ENCODE measurements at regions not wholly inside any gene's neighbourhood (a gene's known extent, or its start where the extent isn't known, plus 50 kb on each side); places are given as distances from the start of the nearest gene placed in this dataset.

DNA sequence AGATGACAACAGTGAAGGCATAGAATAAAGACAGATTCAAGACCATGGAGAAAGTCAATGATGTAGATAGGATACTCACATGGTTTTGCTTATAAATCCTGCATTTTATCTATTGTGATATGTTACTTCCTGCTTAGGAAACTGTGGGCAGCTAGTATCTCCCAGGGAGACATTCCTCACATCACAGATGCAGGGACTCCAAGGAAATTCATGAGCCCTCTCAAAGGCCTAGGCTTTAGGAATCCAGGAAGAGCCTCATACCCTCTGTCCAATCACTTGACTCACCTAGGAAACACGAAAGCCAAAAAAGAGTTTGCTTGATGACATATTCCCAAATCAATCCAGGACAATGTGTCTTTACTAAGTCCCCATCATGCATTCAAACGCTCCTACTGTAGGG lies 247.8 kb upstream of the KLHL29 start:
- Mint-ChIP-seq H3K27me3 (no peaks in the 10 kb centered on the region), H3K27ac (no peak overlapping the region), H3K9me3 (ENCODE audit: low read depth) (no peaks in the 10 kb centered on the region), H3K4me3 (no peak overlapping the region), H3K4me1 (no peaks in the 10 kb centered on the region), H3K36me3 (no peaks in the 10 kb centered on the region)
- ATAC-seq = no peak
- DNase-seq = no peak
- CTCF ChIA-PET = no interaction called here

DNA sequence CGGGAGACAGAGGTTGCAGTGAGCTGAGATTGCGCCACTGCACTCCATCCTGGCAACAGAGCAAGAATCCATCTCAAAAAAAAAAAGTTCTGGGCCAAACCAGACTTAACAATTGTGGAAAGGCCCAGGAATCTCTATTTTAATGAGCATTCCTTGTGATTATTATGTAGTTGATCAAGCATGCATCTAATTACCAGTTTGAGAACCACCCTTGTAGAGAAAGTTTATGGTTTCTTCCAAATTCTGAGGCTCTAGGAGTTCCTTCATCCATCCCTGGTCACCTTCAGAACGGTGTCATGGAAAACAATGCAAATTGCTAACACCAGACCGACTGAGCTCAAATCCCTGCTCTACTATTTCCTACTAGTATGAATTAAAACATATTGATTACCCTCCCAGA lies 246.3 kb upstream of the KLHL29 start:
- ATAC-seq (no peak), DNase-seq (no peak)
- no peaks in the 10 kb centered on the region for H3K9me3 Mint-ChIP-seq (ENCODE audit: low read depth)
- H3K36me3 Mint-ChIP-seq = no peaks in the 10 kb centered on the region
- H3K4me3 Mint-ChIP-seq = no peak overlapping the region
- CTCF ChIA-PET = no interaction called here
- H3K4me1 Mint-ChIP-seq = no peaks in the 10 kb centered on the region
- H3K27me3 Mint-ChIP-seq = no peaks in the 10 kb centered on the region
- H3K27ac Mint-ChIP-seq = no peak overlapping the region

DNA sequence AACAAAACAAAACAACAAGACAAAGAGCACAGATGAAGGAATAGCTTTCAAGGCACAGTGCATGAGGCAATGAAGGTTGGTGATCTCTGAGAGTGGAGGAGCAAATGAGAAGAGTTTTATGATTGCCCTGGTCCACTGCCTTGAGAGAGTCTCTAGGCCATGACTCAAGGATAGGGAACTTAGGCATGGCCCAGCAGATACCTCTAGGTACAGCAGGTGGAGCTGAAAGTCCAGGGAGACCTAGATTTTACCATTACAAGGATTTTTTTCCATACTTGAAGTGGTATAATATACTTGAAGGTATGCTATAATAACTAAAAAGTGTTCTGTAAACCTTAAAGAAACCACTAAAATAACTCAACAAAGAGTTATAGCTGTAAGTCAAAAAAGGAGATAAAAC lies 239.5 kb upstream of the KLHL29 start:
- Mint-ChIP-seq H3K4me3 (no peak overlapping the region), H3K27ac (no peak overlapping the region), H3K27me3 (no peaks in the 10 kb centered on the region), H3K4me1 (no peaks in the 10 kb centered on the region), H3K9me3 (ENCODE audit: low read depth) (no peaks in the 10 kb centered on the region), H3K36me3 (no peaks in the 10 kb centered on the region)
- ATAC-seq = no peak
- CTCF ChIA-PET = no interaction called here
- no peak for DNase-seq

DNA sequence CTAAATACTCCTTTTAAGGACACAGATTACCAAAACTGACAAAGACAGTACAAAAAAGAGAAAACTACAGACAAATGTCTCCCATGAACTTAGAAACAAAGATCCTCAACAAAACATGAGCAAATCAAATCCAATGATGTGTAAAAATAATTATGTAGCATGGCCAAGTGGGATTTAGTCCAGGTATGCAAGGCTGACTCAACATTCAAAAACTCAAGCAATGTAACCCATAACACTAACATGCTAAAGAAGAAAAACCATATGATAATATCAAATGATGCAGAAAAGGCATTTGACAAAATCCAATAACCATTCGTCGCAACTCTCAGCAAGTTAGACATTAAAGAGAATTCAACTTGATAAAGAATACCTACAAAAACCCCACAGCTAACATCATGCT lies 239.0 kb upstream of the KLHL29 start:
- H3K36me3 Mint-ChIP-seq = no peaks in the 10 kb centered on the region
- no peaks in the 10 kb centered on the region for H3K4me1 Mint-ChIP-seq
- no peaks in the 10 kb centered on the region for H3K27me3 Mint-ChIP-seq
- DNase-seq (no peak), ATAC-seq (no peak)
- H3K4me3 Mint-ChIP-seq = no peak overlapping the region
- no peaks in the 10 kb centered on the region for H3K9me3 Mint-ChIP-seq (ENCODE audit: low read depth)
- H3K27ac Mint-ChIP-seq = no peak overlapping the region
- CTCF ChIA-PET = no interaction called here

DNA sequence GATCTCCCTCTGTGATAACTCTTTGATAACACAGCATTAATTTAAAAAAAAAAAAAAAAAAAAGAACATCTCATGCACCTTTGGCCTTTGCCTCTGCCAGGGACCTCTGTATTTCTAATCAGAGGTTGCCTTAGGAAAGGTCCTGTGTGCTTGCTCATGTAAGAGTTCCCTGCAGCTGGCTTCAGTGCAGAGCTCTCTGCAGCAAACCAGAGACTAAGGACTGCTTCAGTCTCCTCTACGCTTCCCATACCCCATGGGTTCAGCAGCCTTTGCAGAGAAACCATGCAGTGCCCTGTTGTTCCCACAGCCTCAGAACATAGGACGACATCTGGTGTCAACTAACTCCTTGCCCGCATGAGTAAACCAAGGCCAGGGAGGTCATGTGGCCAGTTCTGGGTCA lies 236.6 kb upstream of the KLHL29 start:
- CTCF ChIA-PET = no interaction called here
- H3K4me1 Mint-ChIP-seq = no peaks in the 10 kb centered on the region
- H3K36me3 Mint-ChIP-seq = no peaks in the 10 kb centered on the region
- no peak for DNase-seq
- H3K27ac Mint-ChIP-seq = no peak overlapping the region
- no peak overlapping the region for H3K4me3 Mint-ChIP-seq
- no peaks in the 10 kb centered on the region for H3K9me3 Mint-ChIP-seq (ENCODE audit: low read depth)
- H3K27me3 Mint-ChIP-seq = no peaks in the 10 kb centered on the region
- no peak for ATAC-seq

DNA sequence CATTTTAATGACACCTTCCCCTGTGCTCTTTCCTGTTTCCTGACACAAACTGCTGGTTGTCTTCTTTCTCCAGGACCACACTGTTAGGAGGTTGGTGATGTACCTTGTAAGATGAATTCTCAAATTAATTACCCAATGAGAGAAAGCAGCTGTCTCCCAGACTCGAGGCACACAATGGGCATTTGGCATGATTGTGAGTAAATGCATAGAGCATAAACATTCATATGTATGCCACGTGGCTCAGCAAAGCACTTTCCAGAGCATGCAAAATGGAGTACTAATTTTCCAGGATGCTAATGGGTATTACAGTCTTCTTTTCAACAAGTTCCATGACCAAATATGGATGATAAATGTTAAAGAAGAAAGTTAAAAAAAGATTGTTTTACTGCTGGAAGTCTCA lies 235.2 kb upstream of the KLHL29 start:
- DNase-seq = no peak
- no peaks in the 10 kb centered on the region for H3K4me1 Mint-ChIP-seq
- no peaks in the 10 kb centered on the region for H3K9me3 Mint-ChIP-seq (ENCODE audit: low read depth)

DNA sequence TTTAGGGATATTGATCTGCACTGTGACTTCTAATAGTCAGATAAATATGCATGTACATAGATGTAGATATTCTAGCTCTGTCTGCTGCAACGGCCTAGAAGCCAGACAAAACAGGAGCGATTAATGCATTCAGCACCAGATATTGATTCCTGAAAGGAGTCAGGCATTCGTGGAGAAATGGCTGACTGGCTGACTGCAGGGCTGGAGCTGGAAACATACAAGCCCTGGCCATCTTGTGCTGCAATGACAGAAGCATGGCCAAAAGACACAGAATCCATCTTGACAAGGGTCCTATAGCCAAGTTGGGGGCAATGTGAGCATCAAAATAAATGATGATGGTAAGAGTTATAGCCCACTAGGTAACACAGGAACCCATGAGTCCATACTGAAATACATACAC lies 231.5 kb upstream of the KLHL29 start:
- Mint-ChIP-seq H3K27ac (no peak overlapping the region), H3K4me1 (no peaks in the 10 kb centered on the region), H3K9me3 (ENCODE audit: low read depth) (no peaks in the 10 kb centered on the region), H3K4me3 (no peak overlapping the region), H3K36me3 (no peaks in the 10 kb centered on the region), H3K27me3 (no peaks in the 10 kb centered on the region)
- CTCF ChIA-PET = no interaction called here
- ATAC-seq (no peak), DNase-seq (no peak)

More for the DNA sequence above, 235.2 kb upstream of the KLHL29 start:
- H3K27ac Mint-ChIP-seq = no peak overlapping the region
- CTCF ChIA-PET = no interaction called here
- no peak for ATAC-seq
- H3K36me3 Mint-ChIP-seq = no peaks in the 10 kb centered on the region
- H3K4me3 Mint-ChIP-seq = no peak overlapping the region
- H3K27me3 Mint-ChIP-seq = no peaks in the 10 kb centered on the region

DNA sequence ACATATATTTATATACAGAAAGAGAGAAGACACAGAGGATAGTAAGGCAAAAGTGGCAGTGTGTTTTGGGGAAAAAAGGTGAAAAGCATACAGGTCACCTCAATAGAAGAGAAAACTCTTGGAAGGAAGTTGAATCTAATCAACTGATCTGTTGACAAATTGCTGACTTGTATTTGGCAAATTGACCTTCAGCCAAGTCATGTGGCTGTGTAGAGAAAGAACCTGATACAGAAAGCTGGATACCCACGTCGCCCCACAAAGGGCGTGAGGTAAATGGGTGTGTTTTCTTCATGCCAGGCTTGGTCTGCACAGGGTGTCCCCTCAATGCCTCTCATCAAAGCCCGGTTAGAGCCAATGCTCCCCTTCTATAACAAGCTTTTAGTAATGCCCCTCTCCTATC lies 230.0 kb upstream of the KLHL29 start:
- H3K27me3 Mint-ChIP-seq = no peaks in the 10 kb centered on the region
- no peaks in the 10 kb centered on the region for H3K36me3 Mint-ChIP-seq
- CTCF ChIA-PET = no interaction called here
- H3K9me3 Mint-ChIP-seq (ENCODE audit: low read depth) = no peaks in the 10 kb centered on the region
- H3K4me1 Mint-ChIP-seq = no peaks in the 10 kb centered on the region
- H3K4me3 Mint-ChIP-seq = no peak overlapping the region
- H3K27ac Mint-ChIP-seq = no peak overlapping the region
- ATAC-seq (no peak), DNase-seq (no peak)

DNA sequence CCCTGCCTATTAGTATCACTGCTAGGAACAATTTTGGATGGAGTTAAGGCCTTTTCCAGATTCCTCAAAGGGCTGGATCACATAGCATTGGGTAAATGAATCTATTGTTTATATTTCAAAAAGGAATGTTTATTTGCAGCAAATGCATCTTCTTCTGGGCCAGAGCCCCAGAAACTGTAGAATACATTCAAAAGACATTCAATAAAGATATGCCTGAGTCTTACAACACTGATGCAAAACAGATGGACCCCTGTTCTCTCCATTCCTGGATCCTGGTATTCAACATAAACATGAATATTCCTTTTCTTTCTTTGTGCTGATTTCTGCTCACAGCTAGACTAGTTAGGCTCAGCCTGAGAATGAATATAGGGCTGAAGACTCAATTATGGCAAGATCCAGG lies 227.2 kb upstream of the KLHL29 start:
- H3K36me3 Mint-ChIP-seq = no peaks in the 10 kb centered on the region
- DNase-seq (no peak), ATAC-seq (no peak)
- CTCF ChIA-PET = no interaction called here
- H3K27ac Mint-ChIP-seq = no peak overlapping the region
- H3K9me3 Mint-ChIP-seq (ENCODE audit: low read depth) = no peaks in the 10 kb centered on the region
- H3K27me3 Mint-ChIP-seq = no peaks in the 10 kb centered on the region
- H3K4me3 Mint-ChIP-seq = no peak overlapping the region
- H3K4me1 Mint-ChIP-seq = no peaks in the 10 kb centered on the region

DNA sequence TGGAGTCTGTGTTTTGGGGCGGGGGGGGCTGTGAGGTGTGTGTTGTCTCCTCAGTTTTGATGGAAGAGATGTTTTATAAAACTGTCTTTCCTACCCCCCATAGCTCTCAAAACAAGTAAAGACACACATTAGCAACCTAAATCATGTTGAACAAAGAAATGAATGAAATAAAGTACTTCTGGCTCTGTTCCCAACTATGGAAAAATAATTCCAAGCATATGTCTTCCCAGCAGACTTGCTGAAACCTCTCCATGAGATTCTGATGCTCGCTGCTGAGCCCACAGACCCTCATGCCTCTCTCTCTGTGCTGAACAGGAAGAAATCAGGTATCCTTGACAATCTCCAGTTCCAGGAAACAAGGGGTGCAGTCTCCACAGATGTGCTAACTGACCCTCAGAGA lies 226.7 kb upstream of the KLHL29 start:
- DNase-seq = no peak
- CTCF ChIA-PET = no interaction called here
- no peak for ATAC-seq
- Mint-ChIP-seq H3K4me3 (no peak overlapping the region), H3K9me3 (ENCODE audit: low read depth) (no peaks in the 10 kb centered on the region), H3K36me3 (no peaks in the 10 kb centered on the region), H3K27ac (no peak overlapping the region), H3K4me1 (no peaks in the 10 kb centered on the region), H3K27me3 (no peaks in the 10 kb centered on the region)

DNA sequence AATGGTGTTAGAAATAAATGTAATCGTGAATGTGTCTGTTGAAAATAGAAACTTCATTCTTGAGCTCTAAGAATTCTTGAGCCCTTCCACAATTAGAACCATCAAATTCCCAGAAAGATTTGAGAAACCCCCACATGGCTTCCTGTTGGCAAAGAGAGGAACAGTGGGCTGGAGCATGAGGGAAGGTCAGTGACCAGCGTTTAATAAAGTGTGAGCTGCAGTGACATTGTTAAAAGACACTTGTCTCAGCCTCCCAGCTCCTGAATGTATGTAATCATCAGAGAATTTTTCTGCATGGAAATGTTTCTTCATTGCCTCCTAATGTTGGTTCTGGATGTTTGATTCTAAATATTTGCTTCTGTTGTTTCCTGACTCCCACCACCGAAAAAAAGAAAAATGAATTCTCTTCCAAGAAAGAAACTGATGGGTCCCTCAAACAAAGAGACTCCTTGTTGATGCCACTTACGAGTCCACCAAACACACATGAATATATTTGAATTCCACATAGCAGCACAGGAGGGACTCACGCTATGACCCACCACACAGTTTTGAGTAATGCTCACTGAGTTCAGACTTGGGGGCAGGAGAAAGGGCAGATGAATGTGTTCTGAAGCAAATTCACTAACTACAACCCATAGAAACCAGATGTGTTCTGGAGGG lies 225.1 kb upstream of the KLHL29 start:
- CTCF ChIA-PET = no interaction called here
- ATAC-seq (no peak), DNase-seq (no peak)
- Mint-ChIP-seq H3K4me3 (no peak overlapping the region), H3K4me1 (no peaks in the 10 kb centered on the region), H3K9me3 (ENCODE audit: low read depth) (no peaks in the 10 kb centered on the region), H3K36me3 (no peaks in the 10 kb centered on the region), H3K27me3 (no peaks in the 10 kb centered on the region), H3K27ac (no peak overlapping the region)

DNA sequence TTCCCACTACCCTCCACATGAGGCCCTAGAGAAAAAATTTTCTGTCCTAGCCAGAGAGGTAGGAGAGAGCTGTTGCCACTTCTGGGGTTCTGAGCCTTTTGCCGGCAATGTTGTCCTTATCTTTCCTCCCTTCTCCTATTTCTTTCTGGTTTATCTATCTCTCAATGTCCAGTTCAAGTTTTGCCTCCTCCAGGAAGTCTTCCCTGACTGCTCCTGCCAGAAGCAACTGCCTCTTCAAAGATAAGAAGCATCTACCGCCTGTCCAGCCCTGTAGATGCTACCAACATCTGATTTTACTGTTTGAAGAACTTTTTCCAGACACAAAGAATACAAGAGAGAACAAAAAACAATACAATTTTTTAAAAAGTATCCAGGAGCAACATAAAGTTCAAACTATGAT lies 220.8 kb upstream of the KLHL29 start:
- Mint-ChIP-seq H3K27ac (no peak overlapping the region), H3K9me3 (ENCODE audit: low read depth) (no peaks in the 10 kb centered on the region), H3K4me1 (no peaks in the 10 kb centered on the region), H3K27me3 (no peaks in the 10 kb centered on the region), H3K36me3 (no peaks in the 10 kb centered on the region), H3K4me3 (no peak overlapping the region)
- DNase-seq (no peak), ATAC-seq (no peak)
- CTCF ChIA-PET = no interaction called here

DNA sequence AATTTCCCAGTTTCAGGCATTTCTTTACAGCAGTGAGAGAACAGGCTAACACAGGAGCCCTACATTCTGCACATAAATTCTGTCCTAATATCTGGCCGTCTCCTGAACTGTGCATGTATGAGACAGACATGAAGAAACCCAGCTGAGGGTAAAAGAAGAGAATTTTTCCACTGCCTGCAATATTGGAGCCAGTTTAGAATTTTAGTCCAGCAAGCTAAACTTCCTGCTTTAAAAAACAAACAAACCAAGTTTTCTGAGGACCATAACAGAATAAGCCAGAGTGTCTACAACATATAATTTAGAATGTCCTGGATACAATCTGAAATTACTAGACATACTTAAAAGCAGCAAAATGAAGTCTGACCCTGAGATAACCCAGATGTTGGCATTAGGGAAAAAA lies 215.1 kb upstream of the KLHL29 start:
- Mint-ChIP-seq H3K27ac (no peak overlapping the region), H3K4me1 (no peaks in the 10 kb centered on the region), H3K36me3 (no peaks in the 10 kb centered on the region), H3K9me3 (ENCODE audit: low read depth) (no peaks in the 10 kb centered on the region), H3K27me3 (no peaks in the 10 kb centered on the region), H3K4me3 (no peak overlapping the region)
- CTCF ChIA-PET = no interaction called here
- DNase-seq = no peak
- ATAC-seq = no peak

DNA sequence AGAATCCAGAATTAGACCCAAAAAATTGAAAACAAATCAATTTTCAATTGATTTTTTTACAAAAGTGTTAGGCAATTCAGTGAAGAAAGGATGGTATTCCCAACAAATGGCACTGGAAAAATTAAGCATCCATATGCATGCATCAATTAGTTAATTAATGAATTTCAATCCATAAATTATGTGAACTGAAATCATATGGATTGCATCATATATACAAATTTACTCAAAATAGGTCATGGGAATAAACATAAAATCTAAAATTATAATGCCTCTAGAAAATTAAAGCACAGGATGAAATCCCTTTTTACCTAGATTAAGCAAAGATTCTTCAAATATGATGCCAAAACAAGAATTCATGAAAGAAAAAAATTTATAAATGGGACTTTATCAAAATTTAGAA lies 213.9 kb upstream of the KLHL29 start:
- H3K36me3 Mint-ChIP-seq = no peaks in the 10 kb centered on the region
- no peak overlapping the region for H3K4me3 Mint-ChIP-seq
- ATAC-seq (no peak), DNase-seq (no peak)
- H3K4me1 Mint-ChIP-seq = no peaks in the 10 kb centered on the region
- H3K9me3 Mint-ChIP-seq (ENCODE audit: low read depth) = no peaks in the 10 kb centered on the region
- CTCF ChIA-PET = no interaction called here
- no peak overlapping the region for H3K27ac Mint-ChIP-seq
- no peaks in the 10 kb centered on the region for H3K27me3 Mint-ChIP-seq

DNA sequence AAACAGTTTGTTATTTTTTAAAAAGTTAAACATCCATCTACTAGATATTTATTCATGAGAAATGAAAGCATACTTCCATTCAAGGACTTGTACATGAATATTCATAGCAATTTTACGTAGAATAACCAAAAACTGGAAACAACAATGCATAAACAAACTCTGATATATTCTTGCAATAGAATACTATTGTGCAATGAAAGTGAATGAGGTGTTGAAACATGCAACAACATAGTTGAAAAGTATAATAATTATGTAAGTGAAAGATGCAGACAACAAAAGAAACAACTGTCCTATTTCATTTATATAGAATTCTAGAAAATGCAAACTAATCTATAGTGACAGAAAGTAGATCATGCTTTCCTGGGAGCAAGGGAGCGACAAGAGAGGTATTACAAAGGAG lies 206.6 kb upstream of the KLHL29 start:
- CTCF ChIA-PET = no interaction called here
- DNase-seq (no peak), ATAC-seq (no peak)
- Mint-ChIP-seq H3K4me1 (no peaks in the 10 kb centered on the region), H3K27me3 (no peaks in the 10 kb centered on the region), H3K4me3 (no peak overlapping the region), H3K36me3 (no peaks in the 10 kb centered on the region), H3K9me3 (ENCODE audit: low read depth) (no peaks in the 10 kb centered on the region), H3K27ac (no peak overlapping the region)

Data from activated CD8-positive, alpha-beta memory T cell treated with anti-CD3 and anti-CD28 coated beads, Interleukin-2, amount 10 ng/mL, durations not matched to agents 7 days and 5 days (primary cell).